ENCODE measurements at regions not wholly inside any gene's neighbourhood (a gene's known extent, or its start where the extent isn't known, plus 50 kb on each side); places are given as distances from the start of the nearest gene placed in this dataset.

GRCh38 chr17:33934696-33935095 is 320.4 kb upstream of the CCL2 start:
- TF ChIP-seq CTCF (IDR thresholded peaks at IDR 0.05) (no peak), EZH2 (IDR thresholded peaks at IDR 0.05; ENCODE audit: borderline replicate concordance, insufficient read depth, low read depth, low read length, poor library complexity, severe bottlenecking) (no peak)
